HG02798 (cell line): ENCODE measurements at regions not wholly inside any gene's neighbourhood (a gene's known extent, or its start where the extent isn't known, plus 50 kb on each side); places are given as distances from the start of the nearest gene placed in this dataset.

Source experiments
- ATAC-seq: cut with Tn5 transposase; IDR thresholded peaks from one replicate; pipeline ENCODE4 v1.9.1; 2021; ENCODE audit warnings: mild to moderate bottlenecking; ENCODE audit not compliant: unreplicated experiment, poor library complexity

DNA sequence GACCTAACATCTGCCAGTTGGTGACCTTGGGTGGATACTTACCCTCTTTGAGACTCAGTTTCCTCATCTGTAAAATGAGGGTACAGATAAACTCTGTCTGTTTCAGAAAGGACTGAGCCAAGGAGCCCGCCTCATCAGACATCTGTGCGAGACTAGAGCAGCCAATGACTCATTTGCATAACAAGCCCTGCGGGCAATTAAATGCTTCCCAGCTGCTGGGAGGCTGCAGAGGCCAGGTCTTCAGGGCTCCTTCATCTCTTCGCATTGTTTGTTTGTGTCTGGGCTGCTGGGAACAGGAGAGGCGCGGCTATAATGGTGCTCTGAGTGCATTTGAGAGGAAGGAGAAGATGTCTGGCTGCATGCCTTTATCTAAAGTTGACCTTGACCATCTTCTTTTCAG is 85.0 kb downstream of the ADRA2C start:
- ATAC-seq: no peak

DNA sequence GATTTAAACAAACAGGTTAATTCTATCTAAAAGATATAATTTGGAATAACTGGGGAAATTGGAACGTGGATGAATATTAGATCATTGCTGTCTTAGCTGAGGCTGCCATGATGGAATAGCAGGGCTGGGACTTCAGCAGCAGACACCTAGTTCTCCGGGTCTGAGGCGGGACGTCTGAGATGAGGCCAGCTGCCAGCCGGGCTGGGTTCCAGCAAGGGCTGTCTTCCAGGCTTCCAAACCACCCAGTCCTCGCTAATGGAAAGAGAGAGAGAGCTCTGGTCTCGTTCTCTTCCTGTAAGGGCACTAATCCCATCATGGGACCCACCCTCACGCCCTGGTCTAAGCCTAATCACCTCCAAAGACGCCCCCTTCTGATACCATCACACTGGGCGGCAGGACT is 85.7 kb downstream of the ADRA2C start:
- ATAC-seq: no peak

DNA sequence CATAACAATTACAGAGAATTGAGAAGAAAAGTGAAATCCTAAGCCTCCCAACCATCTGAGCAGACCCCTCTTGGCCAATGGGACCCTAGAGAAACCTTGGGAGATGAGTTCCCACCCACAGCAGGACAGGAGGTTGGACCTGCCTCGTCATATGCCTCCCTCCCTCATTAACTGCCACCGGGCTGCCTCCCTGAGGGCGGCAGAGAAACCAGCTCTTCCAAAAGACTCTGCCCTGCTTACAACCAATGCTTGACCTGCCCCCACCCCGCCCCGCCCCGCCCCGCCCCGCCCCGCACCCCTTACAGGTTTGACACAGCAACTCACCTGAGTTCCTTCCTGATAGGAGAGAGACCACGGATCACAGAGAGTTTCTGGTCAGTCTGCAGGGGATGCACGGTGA is 86.1 kb downstream of the ADRA2C start:
- no peak for ATAC-seq

DNA sequence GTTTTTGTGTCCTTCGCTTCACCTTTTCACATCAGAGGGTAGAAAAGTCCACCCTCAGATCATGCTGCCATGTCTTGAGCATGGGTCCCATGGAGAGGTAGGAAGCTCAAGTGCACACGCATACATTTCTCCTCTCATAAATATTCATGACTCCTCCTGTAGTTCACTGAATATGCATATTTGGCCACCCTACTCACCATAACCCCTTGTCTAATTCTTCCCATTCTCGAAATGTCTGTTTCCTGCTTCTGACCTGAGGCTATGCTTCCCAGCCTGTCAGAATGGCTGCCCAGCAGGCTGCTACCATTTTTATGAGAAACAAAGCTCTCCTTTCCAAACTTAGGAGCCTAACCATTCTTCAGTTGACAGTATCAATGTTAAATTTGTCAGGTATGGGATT is 86.5 kb downstream of the ADRA2C start:
- ATAC-seq: no peak

- no peak for ATAC-seq
Measured at GRCh38 chr4:3853388-3854035, 87.3 kb downstream of the ADRA2C start.

DNA sequence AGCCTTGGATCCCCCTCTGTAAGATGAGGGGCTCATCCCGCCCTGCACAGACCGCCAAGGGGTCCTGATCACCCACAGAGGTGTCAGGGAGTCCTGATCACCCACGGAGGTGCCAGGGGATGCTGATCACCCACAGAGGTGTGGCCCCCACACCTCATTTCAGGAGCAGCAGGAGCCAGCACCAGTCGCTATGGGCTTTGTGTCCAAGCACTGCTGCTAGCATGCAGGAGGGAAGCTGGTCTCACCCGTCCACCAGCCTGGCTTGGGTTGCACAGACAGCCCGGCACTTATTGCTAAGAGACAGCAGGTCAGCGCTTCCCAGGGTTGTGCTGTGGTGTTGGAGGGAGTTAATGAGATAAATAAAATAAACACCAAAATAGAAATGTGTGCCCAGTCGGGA is 88.5 kb downstream of the ADRA2C start:
- no peak for ATAC-seq

- ATAC-seq: no peak
Measured at GRCh38 chr4:3855646-3856045, 89.5 kb downstream of the ADRA2C start.

DNA sequence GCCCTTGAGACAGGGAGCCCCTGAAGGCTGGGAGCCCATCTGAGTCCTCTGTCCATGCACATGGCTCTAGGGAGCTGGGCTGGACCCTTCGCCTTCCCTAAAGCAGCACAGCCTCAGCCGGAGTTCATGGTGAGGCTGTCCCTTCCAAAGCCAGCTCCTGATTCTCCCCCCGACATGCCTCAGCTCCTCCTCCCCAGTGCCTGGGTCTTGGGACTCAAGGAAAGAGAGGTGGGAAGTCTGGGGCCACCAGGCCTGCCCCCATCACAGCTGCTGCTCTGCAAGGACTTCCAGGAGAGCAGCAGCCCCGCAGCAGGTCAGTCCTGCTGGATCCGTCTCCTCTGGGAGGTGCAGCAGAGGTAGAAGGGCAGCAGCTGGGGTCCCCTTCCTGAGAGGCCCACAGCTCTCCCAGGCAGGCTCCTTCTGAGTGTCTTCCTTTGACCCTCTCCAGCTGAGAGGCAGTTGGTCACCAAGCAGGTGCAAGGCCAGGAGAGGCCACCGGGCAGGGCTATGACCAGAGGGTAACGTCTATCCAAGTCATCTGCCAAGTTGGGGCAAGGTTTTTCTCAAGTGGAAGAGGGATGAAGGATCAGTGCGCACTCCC is 90.5 kb downstream of the ADRA2C start:
- ATAC-seq: no peak

GRCh38 chr4:3857269-3857926 is 91.2 kb downstream of the ADRA2C start:
- no peak for ATAC-seq

GRCh38 chr4:3858046-3858730 is 92.0 kb downstream of the ADRA2C start:
- no peak for ATAC-seq

DNA sequence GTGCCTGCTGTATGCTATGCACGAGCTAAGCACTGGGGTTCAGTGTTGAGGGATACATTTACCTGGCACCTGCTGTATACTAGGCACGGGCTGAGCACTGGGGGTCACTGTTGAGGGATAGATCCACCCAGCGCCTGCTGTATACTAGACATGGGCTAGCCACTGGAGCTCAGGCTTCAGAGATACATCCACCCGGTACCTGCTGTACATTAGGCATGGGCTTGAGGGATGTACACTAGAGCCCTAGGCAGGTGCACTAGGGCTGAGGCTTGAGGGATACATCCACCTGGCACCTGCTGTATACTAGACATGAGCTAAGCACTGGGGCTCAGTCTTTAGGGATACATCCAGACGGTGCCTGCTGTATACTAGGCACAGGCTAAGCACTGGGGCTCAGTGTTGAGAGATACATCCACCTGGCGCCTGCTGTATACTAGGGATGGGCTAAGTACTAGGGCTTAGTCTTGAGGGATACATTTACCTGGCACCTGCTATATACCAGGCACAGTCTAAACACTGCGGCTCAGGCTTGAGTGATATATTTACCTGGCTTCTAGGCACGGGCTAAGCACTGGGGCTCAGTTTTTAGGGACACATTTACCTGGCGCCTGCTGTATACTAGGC is 92.7 kb downstream of the ADRA2C start:
- no peak for ATAC-seq

GRCh38 chr4:3859571-3859970 is 93.4 kb downstream of the ADRA2C start:
- no peak for ATAC-seq

DNA sequence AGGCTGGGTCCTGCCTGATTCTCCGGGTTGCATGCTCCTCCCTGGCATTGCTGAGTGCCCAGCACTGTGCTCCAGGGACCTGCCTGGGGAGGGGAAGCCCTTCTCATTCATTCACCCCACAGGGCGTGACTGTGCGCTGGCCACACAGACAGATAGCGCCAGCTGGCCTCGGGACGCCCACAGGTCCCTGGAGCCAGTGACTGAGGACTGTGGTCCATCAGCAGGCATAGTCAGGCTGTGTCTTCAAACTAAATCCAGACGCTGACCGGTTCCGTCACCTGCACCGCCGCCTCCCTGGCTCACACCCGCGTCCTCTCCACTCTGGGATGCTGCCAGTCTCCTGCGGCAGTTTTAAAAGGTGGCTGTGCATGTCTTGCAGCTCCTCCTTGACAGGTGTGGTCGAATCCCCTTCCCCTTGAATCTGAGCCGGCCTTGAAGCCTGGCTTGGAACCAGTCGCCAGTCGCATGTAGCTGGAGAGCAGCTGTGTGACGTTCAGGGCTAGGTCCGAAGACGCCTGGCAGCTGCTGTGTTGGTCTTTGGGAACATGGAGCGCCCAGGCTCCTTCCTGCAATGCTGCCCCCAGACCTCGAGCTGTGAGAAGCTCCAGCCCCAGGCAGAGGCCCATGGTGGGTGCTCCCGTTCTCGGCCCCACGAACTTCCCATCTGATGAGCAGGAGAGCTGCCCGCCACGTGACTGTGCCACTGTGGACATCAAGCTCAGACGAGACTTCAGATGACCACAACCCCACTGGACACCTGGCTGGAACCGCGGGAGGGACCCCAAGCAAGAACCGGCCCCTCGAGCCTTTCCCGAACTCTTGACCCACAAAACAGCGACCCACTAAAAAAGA is 94.1 kb downstream of the ADRA2C start:
- no peak for ATAC-seq

- no peak for ATAC-seq
Measured at GRCh38 chr4:3860913-3861636, 94.9 kb downstream of the ADRA2C start.

DNA sequence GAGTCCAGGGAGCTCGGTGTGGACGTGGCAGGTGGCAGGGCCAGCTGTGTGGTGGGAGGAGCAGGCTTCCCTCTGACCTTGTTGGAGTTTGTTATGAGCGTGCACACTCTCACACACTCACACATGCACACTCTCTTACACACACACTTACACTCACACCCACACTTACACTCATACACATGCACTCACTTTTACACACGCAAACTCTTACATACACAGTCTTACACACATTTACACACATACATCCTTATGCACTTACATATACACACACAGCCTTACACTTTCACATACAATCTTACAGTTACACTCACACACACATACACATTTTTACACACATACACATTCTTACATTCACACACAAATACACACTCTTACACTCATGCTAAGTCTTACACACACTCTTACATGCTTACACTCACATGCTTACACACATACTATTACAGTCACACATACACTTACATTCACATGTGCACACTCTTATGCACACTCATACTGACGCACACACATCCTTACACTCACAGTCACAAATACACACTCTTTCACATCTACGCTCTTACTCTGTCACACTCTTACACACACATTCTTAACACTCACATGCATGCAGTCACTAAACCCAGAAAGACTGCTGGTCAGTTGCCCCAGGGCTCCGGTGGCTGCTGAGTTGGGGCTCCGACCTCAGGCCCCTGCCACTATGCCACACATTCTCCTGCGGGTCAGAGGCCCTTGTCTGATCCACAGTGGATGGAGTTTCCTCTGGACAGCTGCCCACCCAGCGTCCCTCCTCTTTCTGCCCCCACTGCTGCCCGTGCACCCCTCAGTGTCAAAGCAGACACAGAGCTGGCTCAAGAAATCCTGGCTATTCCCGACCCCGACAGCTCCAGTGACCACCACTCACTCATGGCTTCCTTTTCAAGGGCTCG is 95.8 kb downstream of the ADRA2C start:
- ATAC-seq: no peak

- no peak for ATAC-seq
Measured at GRCh38 chr4:3862640-3863420, 96.6 kb downstream of the ADRA2C start.

GRCh38 chr4:3863841-3864741 is 97.9 kb downstream of the ADRA2C start:
- no peak for ATAC-seq
